ENCODE measurements at regions not wholly inside any gene's neighbourhood (a gene's known extent, or its start where the extent isn't known, plus 50 kb on each side); places are given as distances from the start of the nearest gene placed in this dataset.

DNA sequence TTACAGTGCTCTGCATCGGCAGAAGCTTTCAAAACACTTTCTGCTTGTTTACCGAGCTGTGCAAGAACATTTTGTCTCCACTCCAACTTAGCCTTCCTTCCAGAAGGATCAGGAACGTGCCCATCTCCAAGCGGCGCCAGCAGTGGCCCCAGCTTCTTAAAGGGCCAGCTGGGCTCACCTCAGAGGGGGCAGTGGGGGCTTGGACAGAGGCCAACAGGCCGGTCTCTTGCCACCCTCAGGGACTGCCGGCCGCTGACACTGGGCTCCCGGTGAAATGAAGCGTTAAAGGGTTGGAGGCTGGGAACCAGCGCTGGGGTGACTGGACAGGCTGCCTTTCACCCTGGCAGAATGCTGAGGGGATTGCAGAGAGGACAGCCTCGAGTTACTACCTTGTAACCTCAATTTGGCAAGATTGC, 67.0 kb upstream of the RNU6ATAC start:
- no peak for TF ChIP-seq CTCF (IDR thresholded peaks at IDR 0.05; ENCODE audit: insufficient read depth, low read depth, low read length)
- no peak for TF ChIP-seq EZH2 (IDR thresholded peaks at IDR 0.05; ENCODE audit: insufficient read depth, low read length)
